IMR-90 (cell line): ENCODE measurements at regions not wholly inside any gene's neighbourhood (a gene's known extent, or its start where the extent isn't known, plus 50 kb on each side); places are given as distances from the start of the nearest gene placed in this dataset.

Source experiments
- ATAC-seq: fragments of 200-7000 bp; cut with Tn5 transposase; 2 replicates; pipeline ENCODE4 v1.9.1; 2020; ENCODE audit warnings: low read depth, mild to moderate bottlenecking, moderate library complexity
- BruUV-seq: library from RNA; stranded (reverse); fragments of 400-500 nt; replicated peaks from 2 replicates; lab custom pipeline; 2021; lab: Mats Ljungman, UMichigan
- CTCF ChIA-PET: fragments of 300-600 bp; formaldehyde crosslinking; extraction: SDS; loops from one replicate; lab custom pipeline; 2021; ENCODE audit warnings: antibody characterized with exemption; lab: Yijun Ruan, JAX
- POLR2A ChIA-PET: fragments of 300-600 bp; sonication (Branson Sonifier 250); formaldehyde crosslinking; loops from one replicate; lab custom pipeline; 2022; ENCODE audit warnings: antibody characterized with exemption; ENCODE audit not compliant: unreplicated experiment; lab: Charles Lee
- DNase-seq: peaks from one replicate; pipeline ENCODE4 v3.0.0; 2013
- H2AFZ ChIP-seq: replicated peaks from 2 replicates; pipeline ENCODE3; 2013; ENCODE audit warnings: low read length, mild to moderate bottlenecking; ENCODE audit not compliant: poor library complexity
- H2AK5ac ChIP-seq: 2 replicates; pipeline ENCODE4 v1.6.1; 2013; ENCODE audit warnings: low read depth, low read length, inconsistent platforms
- H2AK9ac ChIP-seq: replicated peaks from 2 replicates; pipeline ENCODE3; 2013; ENCODE audit warnings: mild to moderate bottlenecking, low read depth, low read length, moderate library complexity; ENCODE audit not compliant: poor library complexity
- H2BK120ac ChIP-seq: 2 replicates; pipeline ENCODE4 v1.6.1; 2013; ENCODE audit warnings: low read depth, low read length, inconsistent platforms
- H2BK15ac ChIP-seq: 3 replicates; pipeline ENCODE4 v1.6.1; 2013; ENCODE audit warnings: low read depth, low read length, inconsistent platforms
- H2BK20ac ChIP-seq: 2 replicates; pipeline ENCODE4 v1.6.1; 2013; ENCODE audit warnings: low read depth, mild to moderate bottlenecking, inconsistent platforms, low read length, moderate library complexity
- H2BK5ac ChIP-seq: 2 replicates; pipeline ENCODE4 v1.6.1; 2013; ENCODE audit warnings: mild to moderate bottlenecking, low read depth, low read length, inconsistent platforms; ENCODE audit not compliant: poor library complexity, severe bottlenecking
- H3K14ac ChIP-seq: replicated peaks from 2 replicates; pipeline ENCODE4 v1.6.1; 2013; ENCODE audit warnings: low read depth, low read length, inconsistent platforms
- H3K18ac ChIP-seq: 2 replicates; pipeline ENCODE4 v1.6.1; 2013; ENCODE audit warnings: low read depth, low read length, control low read depth
- H3K23ac ChIP-seq: 2 replicates; pipeline ENCODE4 v1.6.1; 2013; ENCODE audit warnings: low read depth, low read length, inconsistent platforms
- H3K27ac ChIP-seq: 2 replicates; pipeline ENCODE4 v1.5.1; 2013; ENCODE audit warnings: mild to moderate bottlenecking, control low read depth, low read length; ENCODE audit not compliant: insufficient read depth
- H3K27me3 ChIP-seq: 2 replicates; pipeline ENCODE4 v1.6.1; 2013; ENCODE audit warnings: low read length; ENCODE audit not compliant: control insufficient read depth, insufficient read depth
- H3K36me3 ChIP-seq: 2 replicates; pipeline ENCODE4 v1.6.1; 2013; ENCODE audit warnings: low read length, mixed read lengths; ENCODE audit not compliant: control insufficient read depth, insufficient read depth
- H3K4ac ChIP-seq: 2 replicates; pipeline ENCODE4 v1.6.1; 2013; ENCODE audit warnings: low read depth, low read length, inconsistent platforms
- H3K4me1 ChIP-seq: 2 replicates; pipeline ENCODE4 v1.6.1; 2013; ENCODE audit warnings: low read length, mixed read lengths; ENCODE audit not compliant: control insufficient read depth, insufficient read depth
- H3K4me2 ChIP-seq: 2 replicates; pipeline ENCODE4 v1.6.1; 2013; ENCODE audit warnings: low read depth, mild to moderate bottlenecking, control low read depth, low read length, moderate library complexity
- H3K4me3 ChIP-seq: 2 replicates; pipeline ENCODE4 v1.5.1; 2013; ENCODE audit warnings: low read depth, mild to moderate bottlenecking, control low read depth, low read length, moderate library complexity; ENCODE audit not compliant: insufficient read depth
- H3K56ac ChIP-seq: 2 replicates; pipeline ENCODE4 v1.6.1; 2013; ENCODE audit warnings: low read length, inconsistent platforms; ENCODE audit not compliant: insufficient read depth; ENCODE audit errors: extremely low read depth
- H3K79me1 ChIP-seq, 2 experiments: 2 replicates each; pipeline ENCODE4 v1.6.1; 2013; ENCODE audit warnings: low read length in 2 of 2, inconsistent platforms in 1 of 2, low read depth in 1 of 2
- H3K9ac ChIP-seq: 2 replicates; pipeline ENCODE4 v1.6.1; 2013; ENCODE audit warnings: low read depth, low read length, control low read depth
- H3K9me1 ChIP-seq: 2 replicates; pipeline ENCODE4 v1.6.1; 2013; ENCODE audit warnings: low read length, inconsistent platforms; ENCODE audit not compliant: insufficient read depth
- H3K9me3 ChIP-seq: 2 replicates; pipeline ENCODE4 v1.6.1; 2013; ENCODE audit warnings: low read length; ENCODE audit not compliant: control insufficient read depth, insufficient read depth
- H4K20me1 ChIP-seq: 2 replicates; pipeline ENCODE4 v1.6.1; 2013; ENCODE audit warnings: low read length, inconsistent platforms; ENCODE audit not compliant: insufficient read depth
- H4K5ac ChIP-seq: 2 replicates; pipeline ENCODE4 v1.6.1; 2013; ENCODE audit warnings: mild to moderate bottlenecking, low read depth, low read length, control low read depth
- H4K8ac ChIP-seq, 2 experiments: 2 replicates each; pipeline ENCODE4 v1.6.1; 2013; ENCODE audit warnings: low read depth in 2 of 2, low read length in 2 of 2, control low read depth in 1 of 2, inconsistent platforms in 1 of 2
- H4K91ac ChIP-seq: 2 replicates; pipeline ENCODE4 v1.6.1; 2013; ENCODE audit warnings: low read depth, low read length, inconsistent platforms; ENCODE audit not compliant: insufficient read depth
- BHLHE40 ChIP-seq: fragments of 150-350 bp; IDR thresholded peaks from 2 replicates; pipeline ENCODE4 v1.6.1; 2016; ENCODE audit warnings: mild to moderate bottlenecking, low read depth, low read length
- CEBPB ChIP-seq: IDR thresholded peaks from 2 replicates; pipeline ENCODE4 v1.6.1; 2012; ENCODE audit warnings: low read depth, low read length, improper control_type of control experiment
- CHD1 ChIP-seq: IDR thresholded peaks from 2 replicates; pipeline ENCODE4 v1.6.1; 2012; ENCODE audit warnings: low read depth, low read length, improper control_type of control experiment
- CTCF ChIP-seq: conservative IDR thresholded peaks from 2 replicates; pipeline ENCODE4 v1.5.1; 2012; ENCODE audit warnings: mild to moderate bottlenecking, low read depth, low read length, improper control_type of control experiment
- ELK1 ChIP-seq: fragments of 150-350 bp; IDR thresholded peaks from 2 replicates; pipeline ENCODE4 v1.6.1; 2016; ENCODE audit warnings: low read depth, mild to moderate bottlenecking, low read length, moderate library complexity, borderline replicate concordance
- FOS ChIP-seq: fragments of 150-350 bp; IDR thresholded peaks from 2 replicates; pipeline ENCODE4 v1.6.1; 2016; ENCODE audit warnings: low read depth, low read length
- MAFK ChIP-seq: IDR thresholded peaks from 2 replicates; pipeline ENCODE4 v1.6.1; 2012; ENCODE audit warnings: low read depth, low read length, improper control_type of control experiment
- MAZ ChIP-seq: IDR thresholded peaks from 2 replicates; pipeline ENCODE4 v1.6.1; 2012; ENCODE audit warnings: low read depth, mild to moderate bottlenecking, low read length, improper control_type of control experiment, moderate library complexity, borderline replicate concordance
- MXI1 ChIP-seq: IDR thresholded peaks from 2 replicates; pipeline ENCODE4 v1.6.1; 2012; ENCODE audit warnings: low read depth, mild to moderate bottlenecking, low read length, moderate library complexity, borderline replicate concordance
- NFE2L2 ChIP-seq: fragments of 150-350 bp; IDR thresholded peaks from 2 replicates; pipeline ENCODE4 v1.6.1; 2016; ENCODE audit warnings: low read depth, mild to moderate bottlenecking, low read length
- POLR2A ChIP-seq: IDR thresholded peaks from 2 replicates; pipeline ENCODE4 v1.6.1; 2012; ENCODE audit warnings: mild to moderate bottlenecking, low read depth, low read length
- RAD21 ChIP-seq: IDR thresholded peaks from 2 replicates; pipeline ENCODE4 v1.6.1; 2012; ENCODE audit warnings: low read length, improper control_type of control experiment
- RCOR1 ChIP-seq: IDR thresholded peaks from 2 replicates; pipeline ENCODE4 v1.6.1; 2012; ENCODE audit warnings: mild to moderate bottlenecking, low read length, improper control_type of control experiment; ENCODE audit not compliant: insufficient replicate concordance
- RFX5 ChIP-seq: IDR thresholded peaks from 2 replicates; pipeline ENCODE4 v1.8.0; 2012; ENCODE audit warnings: low read depth, mild to moderate bottlenecking, low read length, moderate library complexity
- SMC3 ChIP-seq: fragments of 150-350 bp; IDR thresholded peaks from 2 replicates; pipeline ENCODE4 v1.6.1; 2016; ENCODE audit warnings: low read depth, mild to moderate bottlenecking, antibody characterized with exemption, low read length, moderate library complexity
- USF2 ChIP-seq: fragments of 150-350 bp; IDR thresholded peaks from 2 replicates; pipeline ENCODE4 v1.6.1; 2017; ENCODE audit warnings: mild to moderate bottlenecking, antibody characterized with exemption, low read length, low read depth
- WGBS, 2 experiments: methylation state at CpG; one replicate each; pipeline versions ENCODE4 v1.1.5 to v1.1.7; 2013; ENCODE audit warnings: missing lambda C conversion rate in 2 of 2; ENCODE audit not compliant: insufficient read length in 1 of 2; ENCODE audit errors: extremely low coverage in 2 of 2; 5-methylcytosine and 5-hydroxymethylcytosine counted together
- dilution Hi-C: fragments of 300-500 bp; cut with HindIII; formaldehyde crosslinking; loops from one replicate; pipeline ENCODE4 v1.14.3; 2018; ENCODE audit warnings: low sequenced_read_pairs; ENCODE audit not compliant: unreplicated experiment
- in situ Hi-C: fragments of 300-500 bp; cut with MboI; formaldehyde crosslinking; loops from 3 replicates; pipeline ENCODE4 v1.14.3; 2019; ENCODE audit warnings: low sequenced_read_pairs, inconsistent platforms, mixed read lengths
- intact Hi-C: fragments of 100-400 bp; cut with micrococcal nuclease; formaldehyde crosslinking; loops from 2 replicates; pipeline ENCODE4 v1.10.0; 2022

- H3K18ac ChIP-seq = no peak overlapping the region
- no peaks in the 10 kb centered on the region; the same call in 1 of the 2 replicates for H3K9me3 ChIP-seq
- H3K4me3 ChIP-seq = no peak overlapping the region
- DNase-seq = no peak
- no peak overlapping the region for H2BK20ac ChIP-seq
- H4K91ac ChIP-seq = no peak overlapping the region
- no peaks in the 10 kb centered on the region for H3K27me3 ChIP-seq
- dilution Hi-C loops = no loop called here
- H2BK120ac ChIP-seq = no peak overlapping the region
- ChIA-PET POLR2A (no interaction called here), CTCF (no interaction called here)
- no peaks in the 10 kb centered on the region for H3K4me1 ChIP-seq
- H2AK9ac ChIP-seq = no peak overlapping the region
- ATAC-seq = no peak
- no peak overlapping the region for H2BK15ac ChIP-seq
- BruUV-seq = no TSS peak
- no peak overlapping the region for H3K14ac ChIP-seq
- no peaks in the 10 kb centered on the region for H4K20me1 ChIP-seq
- H2AK5ac ChIP-seq = no peak overlapping the region
- TF ChIP-seq RFX5 (no peak), RCOR1 (no peak), USF2 (no peak), MXI1 (no peak), FOS (no peak), MAFK (no peak), SMC3 (no peak), ELK1 (no peak), NFE2L2 (no peak), RAD21 (no peak), CHD1 (no peak), POLR2A (no peak), MAZ (no peak), CEBPB (no peak), CTCF (no peak), BHLHE40 (no peak)
- H3K27ac ChIP-seq = no peak overlapping the region
- H3K4ac ChIP-seq = no peak overlapping the region
- H2BK5ac ChIP-seq = no peak overlapping the region
- H3K36me3 ChIP-seq = no peaks in the 10 kb centered on the region
- H4K5ac ChIP-seq = no peak overlapping the region
- intact Hi-C loops = no loop called here
- H3K4me2 ChIP-seq = no peak overlapping the region
- in situ Hi-C loops = no loop called here
- H3K9me1 ChIP-seq = no peaks in the 10 kb centered on the region
- H3K56ac ChIP-seq = no peak overlapping the region
- no peak overlapping the region for H4K8ac ChIP-seq
- no peaks in the 10 kb centered on the region for H3K79me1 ChIP-seq
- no peak overlapping the region for H2AFZ ChIP-seq
- H3K23ac ChIP-seq = no peak overlapping the region
- no CpG with 5 or more reads among the region's 9 CpGs for WGBS, 2 experiments
- H3K9ac ChIP-seq = no peak overlapping the region
Measured at GRCh38 chr5:101009758-101010519, 106.9 kb upstream of the ST8SIA4 start.
